ENCODE measurements at regions not wholly inside any gene's neighbourhood (a gene's known extent, or its start where the extent isn't known, plus 50 kb on each side); places are given as distances from the start of the nearest gene placed in this dataset.

- TF ChIP-seq REST (IDR thresholded peaks at IDR 0.05; ENCODE audit: unreplicated experiment) (no peak), ZNF114 (CRISPR knock-in tag; IDR thresholded peaks at IDR 0.05) (no peak), CREB1 (CRISPR knock-in tag; IDR thresholded peaks at IDR 0.05; ENCODE audit: low read depth) (no peak), ETS1 (IDR thresholded peaks at IDR 0.05) (no peak), EZH2 (IDR thresholded peaks at IDR 0.05; ENCODE audit: low read depth, unreplicated experiment) (no peak), JUNB (IDR thresholded peaks at IDR 0.05; ENCODE audit: unreplicated experiment) (no peak), EZH2phosphoT487 (IDR thresholded peaks at IDR 0.05; ENCODE audit: unreplicated experiment) (no peak), CTCF (conservative IDR thresholded peaks at IDR 0.05; ENCODE audit: low read depth in 2 of 2) (no peak), NANOG (IDR thresholded peaks at IDR 0.05; ENCODE audit: borderline replicate concordance) (no peak)
Measured at GRCh38 chr3:72318504-72319193, 529.6 kb downstream of the SHQ1 start (continued).

GRCh38 chr3:72317491-72317890 lies 530.8 kb downstream of the SHQ1 start:
- no peak for ATAC-seq

More at GRCh38 chr3:72317491-72317890, 530.8 kb downstream of the SHQ1 start:
- TF ChIP-seq JUNB (IDR thresholded peaks at IDR 0.05; ENCODE audit: unreplicated experiment) (no peak), ZNF114 (CRISPR knock-in tag; IDR thresholded peaks at IDR 0.05) (no peak), POLR2AphosphoS5 (IDR thresholded peaks at IDR 0.05; ENCODE audit: low read depth) (no peak)
- no peaks in the 10 kb centered on the region for H3K36me3 Mint-ChIP-seq (ENCODE audit: low read depth)
- H3K4me3 Mint-ChIP-seq, result no peak overlapping the region
- no peaks in the 10 kb centered on the region for H3K4me1 Mint-ChIP-seq
- no peaks in the 10 kb centered on the region for H3K27me3 ChIP-seq (ENCODE audit: insufficient read depth)
- H4K20me1 ChIP-seq (replicated peaks; ENCODE audit: insufficient read depth), result no peaks in the 10 kb centered on the region
- no peak overlapping the region for H3K27ac ChIP-seq (ENCODE audit: low read depth)
- H3K4me3 ChIP-seq, result no peak overlapping the region
- DNase-seq (ENCODE audit: low spot score), result no peak
- no peaks in the 10 kb centered on the region for H3K36me3 ChIP-seq (ENCODE audit: insufficient read depth)
- H3K4me2 ChIP-seq, result no peak overlapping the region
- peaks cover 2% of the 10 kb centered on the region for H3K27me3 Mint-ChIP-seq (ENCODE audit: insufficient read depth, low read depth, poor library complexity)
- H2AFZ ChIP-seq, result no peak overlapping the region
- no peaks in the 10 kb centered on the region for H3K4me1 ChIP-seq (ENCODE audit: insufficient read depth)
- no peak overlapping the region for H3K27ac Mint-ChIP-seq
- H3K9me3 Mint-ChIP-seq, result no peaks in the 10 kb centered on the region
- no peaks in the 10 kb centered on the region for H3K9me2 ChIP-seq (ENCODE audit: insufficient read depth)
- H3K79me2 ChIP-seq (replicated peaks; ENCODE audit: insufficient read depth), result no peaks in the 10 kb centered on the region
- no peaks in the 10 kb centered on the region for H3F3A ChIP-seq (replicated peaks; ENCODE audit: low read depth)
